Esophagus squamous epithelium (tissue), 5 donors: ENCODE measurements at regions not wholly inside any gene's neighbourhood (a gene's known extent, or its start where the extent isn't known, plus 50 kb on each side); places are given as distances from the start of the nearest gene placed in this dataset.

Experiments
- DNase-seq: peaks from one replicate; lab custom pipeline; 2025; lab: John Stamatoyannopoulos, UW
- H3K27ac ChIP-seq, 4 donors: fragments of 200-600 bp; sonication (generic); one replicate each; pipeline ENCODE4 v1.5.1; 2016 to 2019; ENCODE audit warnings: mild to moderate bottlenecking in 1 of 4
- H3K27me3 ChIP-seq, 4 donors: fragments of 200-600 bp; sonication (generic); 1 replicate in 3 of 4; 2 replicates in 1 of 4; pipeline versions ENCODE4 v1.5.1 to v1.6.0; 2017 to 2021; ENCODE audit warnings: antibody characterized with exemption in 1 of 4
- H3K36me3 ChIP-seq, 3 donors: fragments of 200-600 bp; sonication (generic); one replicate each; pipeline ENCODE4 v1.5.1; 2016 to 2019
- H3K4me1 ChIP-seq, 3 donors: fragments of 200-600 bp; sonication (generic); one replicate each; pipeline ENCODE4 v1.5.1; 2017 to 2019
- H3K4me3 ChIP-seq, 4 donors: fragments of 200-600 bp; sonication (generic); 1 replicate in 3 of 4; 2 replicates in 1 of 4; pipeline ENCODE4 v1.5.1; 2016 to 2019; ENCODE audit warnings: mild to moderate bottlenecking in 2 of 4, moderate library complexity in 1 of 4
- H3K9me3 ChIP-seq, 3 donors: fragments of 200-600 bp; sonication (generic); one replicate each; pipeline ENCODE4 v1.5.1; 2016 to 2019
- CTCF ChIP-seq, 6 experiments: fragments of 450-650 bp in 4 of 6; fragments of 200-600 bp in 2 of 6; sonication (generic) in 2 of 6; IDR thresholded peaks; one replicate each; pipeline ENCODE4 v1.5.1; 2016 to 2019; ENCODE audit warnings: antibody characterized with exemption in 6 of 6, mild to moderate bottlenecking in 4 of 6, moderate library complexity in 4 of 6
- POLR2A ChIP-seq, 4 donors: fragments of 450-650 bp; IDR thresholded peaks; one replicate each; pipeline ENCODE4 v1.6.1; 2017; ENCODE audit warnings: antibody characterized with exemption in 4 of 4, mild to moderate bottlenecking in 4 of 4, moderate library complexity in 3 of 4
- WGBS, 2 donors: methylation state at CpG; one replicate each; pipeline ENCODE4 v1.1.5; 2018; 5-methylcytosine and 5-hydroxymethylcytosine counted together
- intact Hi-C: fragments of 100-400 bp; cut with DNase I; formaldehyde crosslinking; loops from one replicate; pipeline ENCODE4 v1.15.0; 2022
- donor health status: DM: yes; HTN: yes; CAD: no.

- WGBS, 2 donors, result 74 to 94% methylated on average over 6 to 10 of the region's 12 CpGs
- Histone ChIP-seq H3K4me1 (peaks cover 0 to 2% (median 0%) of the 10 kb centered on the region in 3 donors), H3K4me3 (no peak overlapping the region), H3K36me3 (no peaks in the 10 kb centered on the region), H3K9me3 (peaks cover 0 to 3% (median 0%) of the 10 kb centered on the region in 3 donors), H3K27me3 (no peaks in the 10 kb centered on the region), H3K27ac (peak overlapping the region in 2 of 4 donors; percentile 44 to 46)
- TF ChIP-seq POLR2A (IDR thresholded peaks at IDR 0.05) (no peak), CTCF (IDR thresholded peaks at IDR 0.05) (no peak)
- DNase-seq, result no peak
- intact Hi-C loops, result no loop called here
Observed at GRCh38 chr3:194256040-194256945, 94.8 kb downstream of the CPN2 start.

- Histone ChIP-seq H3K36me3 (no peaks in the 10 kb centered on the region), H3K27me3 (no peaks in the 10 kb centered on the region), H3K27ac (no peak overlapping the region), H3K4me3 (no peak overlapping the region), H3K4me1 (no peaks in the 10 kb centered on the region), H3K9me3 (peaks cover 0 to 3% (median 0%) of the 10 kb centered on the region in 3 donors)
- no peak for DNase-seq
- intact Hi-C loops, result no loop called here
- 89 to 94% methylated on average over 5 to 8 of the region's 8 CpGs for WGBS, 2 donors
- TF ChIP-seq POLR2A (IDR thresholded peaks at IDR 0.05), result no peak
- TF ChIP-seq CTCF (IDR thresholded peaks at IDR 0.05), result no peak
Observed at GRCh38 chr3:194257151-194257621, 93.9 kb downstream of the CPN2 start.

- intact Hi-C loops, result no loop called here
- H3K9me3 ChIP-seq, result peaks cover 0 to 3% (median 0%) of the 10 kb centered on the region in 3 donors
- H3K36me3 ChIP-seq, result no peaks in the 10 kb centered on the region
- H3K27ac ChIP-seq, result no peak overlapping the region
- no peak overlapping the region for H3K4me3 ChIP-seq
- H3K27me3 ChIP-seq, result no peaks in the 10 kb centered on the region
- no peak for TF ChIP-seq POLR2A (IDR thresholded peaks at IDR 0.05)
- TF ChIP-seq CTCF (IDR thresholded peaks at IDR 0.05), result no peak
- 56 to 63% methylated on average over 1 of the region's 1 CpG for WGBS, 2 donors
- no peak for DNase-seq
- H3K4me1 ChIP-seq, result no peaks in the 10 kb centered on the region
Observed at GRCh38 chr3:194257916-194258668, 93.0 kb downstream of the CPN2 start.

- H3K27me3 ChIP-seq, result no peaks in the 10 kb centered on the region
- WGBS, 2 donors, result 70 to 73% methylated on average over 9 of the region's 9 CpGs
- intact Hi-C loops, result no loop called here
- H3K4me1 ChIP-seq, result peaks cover 0 to 6% (median 2%) of the 10 kb centered on the region in 3 donors
- no peak overlapping the region for H3K27ac ChIP-seq
- TF ChIP-seq POLR2A (IDR thresholded peaks at IDR 0.05), result no peak
- no peak for TF ChIP-seq CTCF (IDR thresholded peaks at IDR 0.05)
- no peak overlapping the region for H3K4me3 ChIP-seq
- peaks cover 0 to 3% (median 0%) of the 10 kb centered on the region in 3 donors for H3K9me3 ChIP-seq
- no peaks in the 10 kb centered on the region for H3K36me3 ChIP-seq
- no peak for DNase-seq
Observed at GRCh38 chr3:194259982-194260766, 91.0 kb downstream of the CPN2 start.
